GM19351 (cell line): ENCODE measurements at regions not wholly inside any gene's neighbourhood (a gene's known extent, or its start where the extent isn't known, plus 50 kb on each side); places are given as distances from the start of the nearest gene placed in this dataset.
A peak's percentile ranks its signal among the peaks of the same experiment; 100 is the strongest.
"Not testable (repeated sequence)": the region's sequence is repeated elsewhere in the genome, so short reads cannot be mapped to it uniquely, and the experiment has no call there.

Source experiments
- ATAC-seq: cut with Tn5 transposase; IDR thresholded peaks from one replicate; pipeline ENCODE4 v1.9.1; 2021; ENCODE audit warnings: mild to moderate bottlenecking, moderate library complexity; ENCODE audit not compliant: unreplicated experiment

DNA sequence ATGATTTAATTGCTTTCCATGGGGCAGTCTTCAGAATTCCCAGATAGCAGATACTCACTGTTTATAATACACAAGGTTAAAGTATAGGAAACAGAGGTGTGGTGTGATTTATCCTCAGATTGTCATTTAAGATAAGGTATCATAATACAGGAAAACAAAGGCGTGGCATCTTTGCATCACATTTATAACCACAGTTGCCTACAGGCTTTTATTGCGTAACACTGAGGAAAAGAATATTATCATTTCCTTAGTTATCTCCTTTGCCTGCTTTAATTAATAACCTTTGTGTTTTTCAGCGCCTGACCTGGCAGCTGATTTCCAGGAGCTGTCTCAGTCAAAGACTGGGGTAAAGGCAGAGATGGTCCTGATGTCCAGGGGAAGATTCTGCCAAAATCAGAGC lies 68.8 kb downstream of the SSX7 start:
- ATAC-seq = no peak

DNA sequence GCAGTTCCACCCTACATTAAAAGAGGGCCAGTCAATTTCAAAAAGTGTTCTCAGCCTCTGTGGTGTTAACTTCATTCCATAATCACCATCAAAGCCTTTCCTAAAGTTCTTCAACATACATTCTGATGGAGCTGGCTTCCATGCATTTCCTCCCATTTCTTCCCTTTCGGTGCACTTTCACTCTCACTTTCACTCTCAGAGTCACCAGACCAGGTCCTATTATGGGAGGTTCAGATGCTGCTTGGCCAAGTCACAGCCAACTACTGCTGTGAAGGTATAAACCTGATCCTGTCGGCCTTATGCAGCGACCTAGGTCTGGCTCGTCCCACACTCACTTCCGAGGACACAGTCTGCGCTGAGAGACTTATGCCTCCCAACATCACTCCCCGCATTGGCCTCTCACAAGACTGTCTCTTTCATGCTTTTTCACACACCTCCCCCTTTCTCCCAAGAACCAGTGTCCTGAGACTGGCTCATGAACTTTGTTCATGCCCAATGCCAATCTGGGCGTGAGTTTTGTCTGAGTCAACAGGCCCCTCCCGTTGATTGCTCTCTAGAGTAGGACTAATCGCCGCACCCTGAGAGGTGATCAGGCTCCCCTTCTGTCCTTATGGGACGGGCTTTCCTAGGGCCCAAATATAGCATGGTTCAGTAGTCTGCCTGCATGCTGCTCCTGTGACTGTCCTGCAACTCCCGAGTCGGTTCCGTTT lies 60.8 kb upstream of the XAGE1B start:
- no peak for ATAC-seq

DNA sequence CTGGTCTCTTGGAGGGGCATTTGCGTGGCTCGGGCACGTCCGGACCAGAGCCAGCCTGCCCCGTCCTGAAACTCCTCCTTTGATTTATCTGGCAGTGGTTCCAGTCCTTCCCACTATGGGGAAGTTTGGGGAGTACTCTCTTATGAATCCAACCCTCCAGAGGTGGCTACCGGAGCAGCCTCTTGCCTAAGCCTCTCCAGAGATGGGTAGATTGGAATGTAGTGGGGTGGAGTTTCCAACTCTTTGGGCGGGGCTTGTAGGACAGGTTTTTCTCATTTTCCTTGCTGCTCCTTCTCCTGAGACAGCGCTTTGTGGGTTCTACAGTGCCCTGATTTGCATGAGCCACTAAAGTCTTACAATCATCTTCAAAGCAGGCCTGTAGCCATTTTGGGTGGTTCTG lies 60.1 kb upstream of the XAGE1B start:
- ATAC-seq = no peak

DNA sequence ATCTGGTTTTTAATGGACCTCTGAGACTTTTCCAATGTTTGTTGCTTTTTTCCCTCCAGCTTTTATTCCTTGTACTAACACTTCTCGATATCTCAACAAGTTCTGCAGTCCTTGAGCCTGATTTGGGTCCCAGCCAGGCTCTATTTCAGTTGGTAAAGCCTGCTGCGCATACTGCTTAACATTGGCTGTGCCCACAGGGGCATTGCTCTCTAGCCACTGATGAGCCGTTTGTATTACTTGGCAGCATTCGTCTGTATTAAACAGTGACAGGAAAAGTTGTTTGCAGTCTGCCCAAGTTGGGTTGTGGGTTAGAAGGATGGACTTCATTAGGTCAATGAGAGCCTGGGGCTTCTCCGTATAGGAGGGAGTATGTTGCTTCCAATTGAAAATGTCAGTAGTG lies 59.6 kb upstream of the XAGE1B start:
- no peak for ATAC-seq

DNA sequence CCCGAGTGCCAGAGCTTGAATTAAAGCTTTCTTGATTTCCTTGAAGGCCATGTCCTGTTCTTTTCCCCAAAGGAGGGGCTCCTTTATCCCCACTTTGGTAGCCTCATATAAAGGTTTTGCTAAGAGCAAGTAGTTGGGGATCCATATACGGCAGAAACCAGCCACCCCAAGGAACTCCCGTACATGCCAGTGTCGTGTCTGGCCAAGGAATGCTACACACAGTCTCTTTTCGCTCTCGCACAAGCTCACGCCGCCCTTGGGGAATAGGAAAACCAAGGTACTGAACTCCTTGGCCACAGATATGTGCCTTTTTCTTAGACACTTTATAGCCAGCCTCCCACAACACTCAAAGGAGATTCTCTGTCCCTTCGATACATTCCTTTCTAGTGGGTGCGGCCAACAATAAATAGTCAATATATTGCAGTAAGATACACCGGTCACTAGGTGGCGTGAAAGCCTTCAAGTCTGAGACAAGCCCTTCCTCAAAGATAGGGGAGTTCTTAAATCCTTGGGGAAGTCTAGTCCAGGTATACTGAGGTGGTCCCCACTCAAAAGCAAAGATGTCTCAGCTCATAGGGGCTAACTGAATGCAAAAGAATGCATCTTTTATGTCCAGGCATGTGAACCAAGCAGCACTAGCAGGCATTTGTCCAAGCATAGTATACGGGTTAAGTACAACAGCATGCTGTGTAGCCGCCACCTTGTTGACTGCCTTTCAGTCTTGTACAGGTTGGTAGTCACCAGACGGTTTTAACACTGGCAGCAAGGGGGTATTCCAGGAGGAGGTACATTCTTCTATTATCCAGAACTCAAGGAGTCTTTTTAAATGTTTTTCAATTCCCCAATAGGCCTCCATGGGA lies 57.8 kb upstream of the XAGE1B start:
- ATAC-seq = peak; percentile 65

DNA sequence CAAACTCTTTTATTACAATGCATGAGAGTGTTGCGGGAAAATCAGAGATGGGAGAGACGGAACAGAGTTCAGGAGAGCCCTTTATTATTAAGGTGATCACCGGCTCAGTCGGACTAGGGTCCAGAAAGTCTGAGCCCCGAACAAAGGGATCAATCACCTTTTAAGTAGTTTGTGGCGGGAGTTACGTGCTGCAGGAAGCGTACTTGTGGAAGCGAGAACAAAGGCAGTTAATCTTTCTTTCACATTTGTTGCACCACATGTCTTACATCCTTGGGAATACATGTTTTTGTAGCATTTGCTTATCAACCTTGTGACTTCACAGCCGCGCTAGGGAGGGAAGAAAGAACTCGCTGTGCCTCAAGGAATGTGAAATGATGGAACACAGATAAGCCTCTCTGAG lies 51.3 kb upstream of the XAGE1B start:
- ATAC-seq = not testable (repeated sequence)
